Inferior parietal cortex (tissue), 1 donor: ENCODE measurements at regions not wholly inside any gene's neighbourhood (a gene's known extent, or its start where the extent isn't known, plus 50 kb on each side); places are given as distances from the start of the nearest gene placed in this dataset.

Source experiments
- DNase-seq: peaks from one replicate; pipeline ENCODE4 v3.0.0-alpha.2; 2016; ENCODE audit errors: extremely low spot score

- DNase-seq: no peak
Observed at GRCh38 chr10:120705309-120705708, 145.9 kb upstream of the WDR11 start.

GRCh38 chr10:120710076-120710475, 141.1 kb upstream of the WDR11 start:
- DNase-seq: no peak

- no peak for DNase-seq
Observed at GRCh38 chr10:120711860-120712259, 139.3 kb upstream of the WDR11 start.

GRCh38 chr10:120713573-120714205, 137.5 kb upstream of the WDR11 start:
- no peak for DNase-seq

GRCh38 chr10:120715171-120715570, 136.0 kb upstream of the WDR11 start:
- peak; percentile 19 for DNase-seq

- DNase-seq: no peak
Observed at GRCh38 chr10:120719333-120719732, 131.8 kb upstream of the WDR11 start.

GRCh38 chr10:120727001-120727400, 124.2 kb upstream of the WDR11 start:
- DNase-seq: no peak

- DNase-seq: no peak
Observed at GRCh38 chr10:120729547-120729946, 121.6 kb upstream of the WDR11 start.

GRCh38 chr10:120732067-120732466, 119.1 kb upstream of the WDR11 start:
- no peak for DNase-seq

- no peak for DNase-seq
Observed at GRCh38 chr10:120732643-120733313, 118.4 kb upstream of the WDR11 start.

GRCh38 chr10:120734483-120735078, 116.6 kb upstream of the WDR11 start:
- DNase-seq: no peak

GRCh38 chr10:120735315-120735714, 115.8 kb upstream of the WDR11 start:
- no peak for DNase-seq

- DNase-seq: peak; percentile 51
Observed at GRCh38 chr10:120735773-120736371, 115.3 kb upstream of the WDR11 start.

- no peak for DNase-seq
Observed at GRCh38 chr10:120736377-120736776, 114.8 kb upstream of the WDR11 start.

- no peak for DNase-seq
Observed at GRCh38 chr10:120738658-120739057, 112.5 kb upstream of the WDR11 start.

- no peak for DNase-seq
Observed at GRCh38 chr10:120741396-120741795, 109.8 kb upstream of the WDR11 start.

- no peak for DNase-seq
Observed at GRCh38 chr10:120742373-120742772, 108.8 kb upstream of the WDR11 start.

GRCh38 chr10:120744040-120744439, 107.1 kb upstream of the WDR11 start:
- DNase-seq: no peak

- DNase-seq: no peak
Observed at GRCh38 chr10:120746001-120746777, 105.0 kb upstream of the WDR11 start.

GRCh38 chr10:120748519-120748918, 102.6 kb upstream of the WDR11 start:
- DNase-seq: no peak

- no peak for DNase-seq
Observed at GRCh38 chr10:120749072-120749471, 102.1 kb upstream of the WDR11 start.
